ENCODE measurements at regions not wholly inside any gene's neighbourhood (a gene's known extent, or its start where the extent isn't known, plus 50 kb on each side); places are given as distances from the start of the nearest gene placed in this dataset.

GRCh38 chr4:188650516-188650915 lies 511.3 kb downstream of the TRIML1 start:
- no peak for TF ChIP-seq CTCF (IDR thresholded peaks at IDR 0.05; ENCODE audit: low read depth, low read length, poor library complexity, severe bottlenecking)
- TF ChIP-seq EZH2phosphoT487 (IDR thresholded peaks at IDR 0.05; ENCODE audit: borderline replicate concordance, low read length): no peak

Data from DOHH2 (cell line).